ENCODE measurements at regions not wholly inside any gene's neighbourhood (a gene's known extent, or its start where the extent isn't known, plus 50 kb on each side); places are given as distances from the start of the nearest gene placed in this dataset.

GRCh38 chr5:72709341-72709740 lies 107.1 kb upstream of the TNPO1 start:
- no peak overlapping the region for H3K4me2 ChIP-seq
- H3K36me3 ChIP-seq = no peaks in the 10 kb centered on the region
- no peak for DNase-seq (ENCODE audit: low spot score)
- H3K4me1 Mint-ChIP-seq = peaks cover 5% of the 10 kb centered on the region
- H3K27me3 Mint-ChIP-seq (ENCODE audit: insufficient read depth, low read depth) = no peaks in the 10 kb centered on the region
- no peak for TF ChIP-seq CTCF (IDR thresholded peaks at IDR 0.05)
- no peaks in the 10 kb centered on the region for H3K9me3 ChIP-seq (ENCODE audit: low read depth)
- H2AFZ ChIP-seq (replicated peaks) = no peak overlapping the region
- no peaks in the 10 kb centered on the region for H3K79me2 ChIP-seq (ENCODE audit: low read depth)
- no peaks in the 10 kb centered on the region for H3K36me3 Mint-ChIP-seq
- no peak overlapping the region for H3K9ac ChIP-seq
- H3K9me3 Mint-ChIP-seq = no peaks in the 10 kb centered on the region
- H3F3A ChIP-seq (ENCODE audit: low read depth) = no peaks in the 10 kb centered on the region
- H3K27me3 ChIP-seq = no peaks in the 10 kb centered on the region
- H3K4me3 Mint-ChIP-seq = no peak overlapping the region
- no peak overlapping the region for H3K27ac ChIP-seq
- H3K27ac Mint-ChIP-seq = no peak overlapping the region
- no peaks in the 10 kb centered on the region for H4K20me1 ChIP-seq (ENCODE audit: low read depth)
- no peaks in the 10 kb centered on the region for H3K4me1 ChIP-seq
- no peak overlapping the region for H3K4me3 ChIP-seq

- no peak overlapping the region for H2AFZ ChIP-seq (replicated peaks)
- H3K9me3 Mint-ChIP-seq = peaks cover 2% of the 10 kb centered on the region
- no peak overlapping the region for H3K27ac ChIP-seq
- H3K27me3 ChIP-seq = no peaks in the 10 kb centered on the region
- H3K36me3 Mint-ChIP-seq = no peaks in the 10 kb centered on the region
- H3K4me3 Mint-ChIP-seq = no peak overlapping the region
- H3K36me3 ChIP-seq = no peaks in the 10 kb centered on the region
- H3K27ac Mint-ChIP-seq = no peak overlapping the region
- no peak overlapping the region for H3K4me2 ChIP-seq
- no peaks in the 10 kb centered on the region for H3K79me2 ChIP-seq (ENCODE audit: low read depth)
- H3K9ac ChIP-seq = no peak overlapping the region
- no peak for DNase-seq (ENCODE audit: low spot score)
- peaks cover 6% of the 10 kb centered on the region for H3K4me1 Mint-ChIP-seq
- H4K20me1 ChIP-seq (ENCODE audit: low read depth) = no peaks in the 10 kb centered on the region
- no peaks in the 10 kb centered on the region for H3F3A ChIP-seq (ENCODE audit: low read depth)
- no peak for TF ChIP-seq EZH2 (IDR thresholded peaks at IDR 0.05)
- TF ChIP-seq CTCF (IDR thresholded peaks at IDR 0.05) = no peak
- TF ChIP-seq EZH2phosphoT487 (IDR thresholded peaks at IDR 0.05) = no peak
- no peaks in the 10 kb centered on the region for H3K27me3 Mint-ChIP-seq (ENCODE audit: insufficient read depth, low read depth)
- H3K4me3 ChIP-seq = no peak overlapping the region
- H3K9me3 ChIP-seq (ENCODE audit: low read depth) = no peaks in the 10 kb centered on the region
- no peaks in the 10 kb centered on the region for H3K4me1 ChIP-seq
These were observed 111.3 kb upstream of the TNPO1 start for GRCh38 chr5:72705178-72705577.

GRCh38 chr5:72703876-72704275 lies 112.6 kb upstream of the TNPO1 start:
- no peak overlapping the region for H2AFZ ChIP-seq (replicated peaks)
- H3K4me3 ChIP-seq = no peak overlapping the region
- H3K4me2 ChIP-seq = no peak overlapping the region
- no peaks in the 10 kb centered on the region for H3K9me3 ChIP-seq (ENCODE audit: low read depth)
- no peaks in the 10 kb centered on the region for H3K79me2 ChIP-seq (ENCODE audit: low read depth)
- H3K27me3 ChIP-seq = no peaks in the 10 kb centered on the region
- no peaks in the 10 kb centered on the region for H3K36me3 Mint-ChIP-seq
- H3K4me1 Mint-ChIP-seq = peaks cover 3% of the 10 kb centered on the region
- no peaks in the 10 kb centered on the region for H3K27me3 Mint-ChIP-seq (ENCODE audit: insufficient read depth, low read depth)
- TF ChIP-seq CTCF (IDR thresholded peaks at IDR 0.05) (no peak), EZH2 (IDR thresholded peaks at IDR 0.05) (no peak), EZH2phosphoT487 (IDR thresholded peaks at IDR 0.05) (no peak)
- H3K4me1 ChIP-seq = no peaks in the 10 kb centered on the region
- no peak overlapping the region for H3K9ac ChIP-seq
- peaks cover 2% of the 10 kb centered on the region for H3K9me3 Mint-ChIP-seq
- no peak overlapping the region for H3K27ac Mint-ChIP-seq
- DNase-seq (ENCODE audit: low spot score) = no peak
- no peaks in the 10 kb centered on the region for H4K20me1 ChIP-seq (ENCODE audit: low read depth)
- H3K36me3 ChIP-seq = no peaks in the 10 kb centered on the region
- H3K4me3 Mint-ChIP-seq = no peak overlapping the region
- no peak overlapping the region for H3K27ac ChIP-seq
- H3F3A ChIP-seq (ENCODE audit: low read depth) = no peaks in the 10 kb centered on the region
